OCI-LY7 (cell line): ENCODE measurements at regions not wholly inside any gene's neighbourhood (a gene's known extent, or its start where the extent isn't known, plus 50 kb on each side); places are given as distances from the start of the nearest gene placed in this dataset.

Experiments
- BruUV-seq: library from RNA; stranded (reverse); fragments of 400-500 nt; replicated peaks from 2 replicates; lab custom pipeline; 2021; lab: Mats Ljungman, UMichigan
- CTCF ChIA-PET: fragments of 300-600 bp; sonication (Branson Sonifier 250); formaldehyde crosslinking; loops from one replicate; lab custom pipeline; 2022; ENCODE audit warnings: antibody characterized with exemption; ENCODE audit not compliant: unreplicated experiment; lab: Charles Lee
- POLR2A ChIA-PET: fragments of 300-600 bp; sonication (Branson Sonifier 250); formaldehyde crosslinking; loops from one replicate; lab custom pipeline; 2022; ENCODE audit warnings: antibody characterized with exemption; lab: Charles Lee
- DNase-seq: peaks from one replicate; pipeline ENCODE4 v3.0.0-alpha.2; 2015; ENCODE audit warnings: low spot score
- H2AFZ ChIP-seq: fragments of 200-600 bp; sonication (generic), shearing (Covaris generic); 2 replicates; pipeline ENCODE4 v1.6.1; 2014; ENCODE audit warnings: mild to moderate bottlenecking, antibody characterized with exemption, low read length, moderate library complexity
- H3K27ac ChIP-seq: fragments of 200-600 bp; sonication (generic); 2 replicates; pipeline ENCODE4 v1.5.1; 2014; ENCODE audit warnings: mixed run types, low read depth, mild to moderate bottlenecking, moderate library complexity, low read length, inconsistent platforms; ENCODE audit not compliant: poor library complexity, severe bottlenecking
- H3K36me3 ChIP-seq: fragments of 200-600 bp; sonication (generic); 2 replicates; pipeline ENCODE4 v1.6.1; 2014; ENCODE audit warnings: mild to moderate bottlenecking, antibody characterized with exemption, low read length, moderate library complexity, mixed read lengths; ENCODE audit not compliant: insufficient read depth
- H3K4me1 ChIP-seq: fragments of 200-600 bp; sonication (generic); 2 replicates; pipeline ENCODE4 v1.5.1; 2014; ENCODE audit warnings: mild to moderate bottlenecking, low read length; ENCODE audit not compliant: insufficient read depth, poor library complexity, severe bottlenecking
- H3K4me2 ChIP-seq: fragments of 200-600 bp; sonication (generic); 2 replicates; pipeline ENCODE4 v1.6.1; 2014; ENCODE audit warnings: mild to moderate bottlenecking, low read length
- H3K4me3 ChIP-seq: fragments of 200-600 bp; sonication (generic); 2 replicates; pipeline ENCODE4 v1.5.1; 2014; ENCODE audit warnings: mild to moderate bottlenecking, low read depth, low read length; ENCODE audit not compliant: poor library complexity, severe bottlenecking
- H3K79me2 ChIP-seq: fragments of 200-600 bp; sonication (generic); 2 replicates; pipeline ENCODE4 v1.6.1; 2016; ENCODE audit warnings: low read depth, mild to moderate bottlenecking, low read length, moderate library complexity, mixed read lengths; ENCODE audit not compliant: insufficient read depth
- H3K9me2 ChIP-seq: fragments of 200-600 bp; sonication (generic); 2 replicates; pipeline ENCODE4 v1.6.1; 2016; ENCODE audit warnings: mild to moderate bottlenecking, low read length, mixed read lengths; ENCODE audit not compliant: insufficient read depth
- H3K9me3 ChIP-seq: fragments of 200-600 bp; sonication (generic); 2 replicates; pipeline ENCODE4 v1.6.1; 2014; ENCODE audit warnings: mild to moderate bottlenecking, mixed run types, low read length, mixed read lengths
- H4K20me1 ChIP-seq: fragments of 200-600 bp; sonication (generic); 2 replicates; pipeline ENCODE4 v1.6.1; 2014; ENCODE audit warnings: mild to moderate bottlenecking, antibody characterized with exemption, low read length, moderate library complexity, mixed read lengths; ENCODE audit not compliant: insufficient read depth
- CTCF ChIP-seq: fragments of 200-600 bp; sonication (generic); conservative IDR thresholded peaks from 2 replicates; pipeline ENCODE4 v1.5.1; 2014; ENCODE audit warnings: mild to moderate bottlenecking, antibody characterized with exemption, low read length, moderate library complexity, mixed read lengths
- EZH2phosphoT487 ChIP-seq: fragments of 200-600 bp; sonication (generic); IDR thresholded peaks from 2 replicates; pipeline ENCODE4 v1.6.1; 2018; ENCODE audit warnings: low read depth, borderline replicate concordance, mild to moderate bottlenecking, mixed run types, antibody characterized with exemption, low read length, moderate library complexity, mixed read lengths
- intact Hi-C: fragments of 100-400 bp; cut with micrococcal nuclease; formaldehyde crosslinking; loops from one replicate; pipeline ENCODE4 v1.10.0; 2022; ENCODE audit not compliant: unreplicated experiment

GRCh38 chr16:52817696-52818095 lies 235.0 kb downstream of the CHD9NB start:
- no peak for DNase-seq
- no peaks in the 10 kb centered on the region for H3K9me3 ChIP-seq
- TF ChIP-seq CTCF = no peak
- no peak for TF ChIP-seq EZH2phosphoT487
- H3K27ac ChIP-seq = no peak overlapping the region
- no peaks in the 10 kb centered on the region for H3K79me2 ChIP-seq
- no peak overlapping the region for H3K4me2 ChIP-seq
- no peaks in the 10 kb centered on the region for H3K4me1 ChIP-seq
- H4K20me1 ChIP-seq = no peaks in the 10 kb centered on the region
- intact Hi-C loops = no loop called here
- H2AFZ ChIP-seq = no peak overlapping the region
- H3K4me3 ChIP-seq = no peak overlapping the region
- ChIA-PET CTCF (interaction anchor here (0.9 kb wide), 1 partner anchor 13 kb away, joined by 3 read pairs; no protein-coding TSS in a partner anchor), POLR2A (no interaction called here)
- no peaks in the 10 kb centered on the region for H3K9me2 ChIP-seq
- H3K36me3 ChIP-seq = no peaks in the 10 kb centered on the region
- BruUV-seq = no TSS peak

- no peak overlapping the region for H3K4me2 ChIP-seq
- no peaks in the 10 kb centered on the region for H4K20me1 ChIP-seq
- intact Hi-C loops = no loop called here
- TF ChIP-seq EZH2phosphoT487 (no peak), CTCF (no peak)
- ChIA-PET CTCF (interaction anchor here (0.9 kb wide), 1 partner anchor 13 kb away, joined by 3 read pairs; no protein-coding TSS in a partner anchor), POLR2A (no interaction called here)
- H2AFZ ChIP-seq = no peak overlapping the region
- DNase-seq = no peak
- H3K9me2 ChIP-seq = no peaks in the 10 kb centered on the region
- H3K27ac ChIP-seq = no peak overlapping the region
- H3K4me3 ChIP-seq = no peak overlapping the region
- no peaks in the 10 kb centered on the region for H3K36me3 ChIP-seq
- H3K4me1 ChIP-seq = no peaks in the 10 kb centered on the region
- BruUV-seq = no TSS peak
- H3K79me2 ChIP-seq = no peaks in the 10 kb centered on the region
- no peaks in the 10 kb centered on the region for H3K9me3 ChIP-seq
Observed at GRCh38 chr16:52816993-52817392, 235.7 kb downstream of the CHD9NB start.

- intact Hi-C loops = no loop called here
- Histone ChIP-seq H2AFZ (no peak overlapping the region), H4K20me1 (no peaks in the 10 kb centered on the region), H3K4me2 (no peak overlapping the region), H3K36me3 (no peaks in the 10 kb centered on the region), H3K4me1 (no peaks in the 10 kb centered on the region), H3K9me3 (no peaks in the 10 kb centered on the region), H3K79me2 (no peaks in the 10 kb centered on the region), H3K9me2 (no peaks in the 10 kb centered on the region), H3K27ac (no peak overlapping the region), H3K4me3 (no peak overlapping the region)
- ChIA-PET CTCF (no interaction called here), POLR2A (no interaction called here)
- no peak for DNase-seq
- BruUV-seq = no TSS peak
- TF ChIP-seq EZH2phosphoT487 (no peak), CTCF (no peak)
Observed at GRCh38 chr16:52812678-52813556, 239.8 kb downstream of the CHD9NB start.
